ENCODE measurements at regions not wholly inside any gene's neighbourhood (a gene's known extent, or its start where the extent isn't known, plus 50 kb on each side); places are given as distances from the start of the nearest gene placed in this dataset.

DNA sequence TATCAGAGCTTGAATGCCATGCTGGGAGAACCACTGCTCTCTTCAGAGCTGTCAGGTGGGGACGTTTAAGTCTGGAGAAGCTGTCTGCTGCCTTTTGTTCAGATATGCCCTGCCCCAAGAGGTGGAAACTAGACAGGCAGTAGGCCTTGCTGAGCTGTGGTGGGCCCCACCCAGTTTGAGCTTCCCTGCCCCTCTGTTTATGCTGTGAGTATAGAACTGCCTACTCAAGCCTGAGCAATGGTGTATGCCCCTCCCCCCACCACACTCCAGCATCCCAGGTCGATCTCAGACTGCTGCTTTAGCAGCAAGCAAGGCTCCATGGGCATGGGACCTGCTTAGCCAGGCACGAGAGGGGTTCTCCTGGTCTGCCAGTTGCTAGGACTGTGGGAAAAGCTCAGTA is 362.3 kb downstream of the FAM170A start:
- TF ChIP-seq CTCF (IDR thresholded peaks at IDR 0.05; ENCODE audit: low read depth, low read length, poor library complexity, severe bottlenecking), result no peak
- no peak for TF ChIP-seq EZH2phosphoT487 (IDR thresholded peaks at IDR 0.05; ENCODE audit: borderline replicate concordance, low read length)

All from DOHH2 (cell line).